Mammary epithelial cell (primary cell): ENCODE measurements at regions not wholly inside any gene's neighbourhood (a gene's known extent, or its start where the extent isn't known, plus 50 kb on each side); places are given as distances from the start of the nearest gene placed in this dataset.

ENCODE experiments used
- CTCF ChIP-seq, 2 donors: IDR thresholded peaks in 1 of 2; conservative IDR thresholded peaks in 1 of 2; 2 replicates each; pipeline ENCODE4 v1.5.1; 2011 to 2012; ENCODE audit warnings: inconsistent platforms in 2 of 2, low read length in 2 of 2, mild to moderate bottlenecking in 2 of 2, control low read depth in 1 of 2, low read depth in 1 of 2; ENCODE audit not compliant: insufficient read depth in 1 of 2; ENCODE audit errors: extremely low read depth in 1 of 2
- EZH2 ChIP-seq: IDR thresholded peaks from 2 replicates; pipeline ENCODE4 v1.6.1; 2012; ENCODE audit warnings: low read length, inconsistent platforms, borderline replicate concordance

- TF ChIP-seq CTCF (conservative IDR thresholded peaks at IDR 0.05 in 1 of 2, IDR thresholded peaks at IDR 0.05 in 1 of 2; ENCODE audit: extremely low read depth in 1 of 2, insufficient read depth in 1 of 2, low read depth in 1 of 2, low read length in 2 of 2) (no peak), EZH2 (no peak)
Measured at GRCh38 chr2:236444187-236444586, 125.4 kb upstream of the ACKR3 start.
